ENCODE measurements at regions not wholly inside any gene's neighbourhood (a gene's known extent, or its start where the extent isn't known, plus 50 kb on each side); places are given as distances from the start of the nearest gene placed in this dataset.

GRCh38 chr15:70318594-70319465 is 221.1 kb upstream of the TLE3 start (continued):
- TF ChIP-seq RAD21 (IDR thresholded peaks at IDR 0.05; ENCODE audit: low read length), result no peak

GRCh38 chr15:70316059-70316600 is 218.4 kb upstream of the TLE3 start:
- intact Hi-C loops (cut with micrococcal nuclease), result no loop called here
- POLR2A ChIA-PET (ENCODE audit: unreplicated experiment), result no interaction called here

More at GRCh38 chr15:70316059-70316600, 218.4 kb upstream of the TLE3 start:
- H3K56ac ChIP-seq (ENCODE audit: extremely low read depth, insufficient read depth, low read length), result no peak overlapping the region
- no peak overlapping the region for H4K5ac ChIP-seq (ENCODE audit: low read depth, low read length)
- H3K79me1 ChIP-seq (ENCODE audit: low read depth in 1 of 2, low read length in 2 of 2), result no peaks in the 10 kb centered on the region
- no peak overlapping the region for H2BK15ac ChIP-seq (ENCODE audit: low read depth, low read length)
- in situ Hi-C loops (cut with MboI; ENCODE audit: low sequenced_read_pairs) (no loop called here), dilution Hi-C loops (cut with HindIII; ENCODE audit: low sequenced_read_pairs, unreplicated experiment) (no loop called here)
- H3K4me1 ChIP-seq (ENCODE audit: control insufficient read depth, insufficient read depth, low read length), result peaks cover 8% of the 10 kb centered on the region; the same call in 1 of the 2 replicates
- H3K4ac ChIP-seq (ENCODE audit: low read depth, low read length), result no peak overlapping the region
- H3K36me3 ChIP-seq (ENCODE audit: control insufficient read depth, insufficient read depth, low read length), result no peaks in the 10 kb centered on the region
- H2AFZ ChIP-seq (replicated peaks; ENCODE audit: low read length, poor library complexity), result no peak overlapping the region
- H2BK120ac ChIP-seq (ENCODE audit: low read depth, low read length), result no peak overlapping the region
- H3K9me3 ChIP-seq (ENCODE audit: control insufficient read depth, insufficient read depth, low read length), result no peaks in the 10 kb centered on the region
- BruUV-seq (replicated peaks), result no TSS peak
- H3K27ac ChIP-seq (ENCODE audit: insufficient read depth, low read length), result no peak overlapping the region
- H3K27me3 ChIP-seq (ENCODE audit: control insufficient read depth, insufficient read depth, low read length), result peaks cover 42% of the 10 kb centered on the region
- H4K8ac ChIP-seq (ENCODE audit: low read depth in 2 of 2, low read length in 2 of 2), result no peak overlapping the region
- no peak overlapping the region for H3K14ac ChIP-seq (replicated peaks; ENCODE audit: low read depth, low read length)
- H2BK5ac ChIP-seq (ENCODE audit: low read depth, low read length, poor library complexity, severe bottlenecking), result no peak overlapping the region
- H3K4me2 ChIP-seq (ENCODE audit: low read depth, low read length), result no peak overlapping the region
- DNase-seq (peak; percentile 7), ATAC-seq (ENCODE audit: low read depth) (no peak)
- H3K23ac ChIP-seq (ENCODE audit: low read depth, low read length), result no peak overlapping the region
- H3K4me3 ChIP-seq (ENCODE audit: insufficient read depth, low read depth, low read length), result no peak overlapping the region
- no peak overlapping the region for H2AK5ac ChIP-seq (ENCODE audit: low read depth, low read length)
- H3K9ac ChIP-seq (ENCODE audit: low read depth, low read length), result no peak overlapping the region
- no peaks in the 10 kb centered on the region for H4K20me1 ChIP-seq (ENCODE audit: insufficient read depth, low read length)
- no peak overlapping the region for H3K18ac ChIP-seq (ENCODE audit: low read depth, low read length)
- H3K9me1 ChIP-seq (ENCODE audit: insufficient read depth, low read length), result no peaks in the 10 kb centered on the region
- H2AK9ac ChIP-seq (replicated peaks; ENCODE audit: low read depth, low read length, poor library complexity), result no peak overlapping the region
- H4K91ac ChIP-seq (ENCODE audit: insufficient read depth, low read depth, low read length), result no peak overlapping the region
- TF ChIP-seq SMC3 (IDR thresholded peaks at IDR 0.05; ENCODE audit: low read depth, low read length) (no peak), NFE2L2 (IDR thresholded peaks at IDR 0.05; ENCODE audit: low read depth, low read length) (no peak), MAZ (IDR thresholded peaks at IDR 0.05; ENCODE audit: borderline replicate concordance, low read depth, low read length) (no peak), MXI1 (IDR thresholded peaks at IDR 0.05; ENCODE audit: borderline replicate concordance, low read depth, low read length) (no peak), BHLHE40 (IDR thresholded peaks at IDR 0.05; ENCODE audit: low read depth, low read length) (no peak), RCOR1 (IDR thresholded peaks at IDR 0.05; ENCODE audit: insufficient replicate concordance, low read length) (no peak), CEBPB (IDR thresholded peaks at IDR 0.05; ENCODE audit: low read depth, low read length) (no peak), USF2 (IDR thresholded peaks at IDR 0.05; ENCODE audit: low read depth, low read length) (no peak), ELK1 (IDR thresholded peaks at IDR 0.05; ENCODE audit: borderline replicate concordance, low read depth, low read length) (no peak), FOS (IDR thresholded peaks at IDR 0.05; ENCODE audit: low read depth, low read length) (no peak), CHD1 (IDR thresholded peaks at IDR 0.05; ENCODE audit: low read depth, low read length) (no peak), MAFK (IDR thresholded peaks at IDR 0.05; ENCODE audit: low read depth, low read length) (no peak), RAD21 (IDR thresholded peaks at IDR 0.05; ENCODE audit: low read length) (no peak)
- H2BK20ac ChIP-seq (ENCODE audit: low read depth, low read length), result no peak overlapping the region
- CTCF ChIA-PET, result no interaction called here
- WGBS, 2 experiments (ENCODE audit: extremely low coverage in 2 of 2, insufficient read length in 1 of 2), result no CpG with 5 or more reads among the region's 8 CpGs
